Mesenchymal stem cell (in vitro differentiated cells and primary cell): ENCODE measurements at regions not wholly inside any gene's neighbourhood (a gene's known extent, or its start where the extent isn't known, plus 50 kb on each side); places are given as distances from the start of the nearest gene placed in this dataset.
A peak's percentile ranks its signal among the peaks of the same experiment; 100 is the strongest.
"Not testable (repeated sequence)": the region's sequence is repeated elsewhere in the genome, so short reads cannot be mapped to it uniquely, and the experiment has no call there.

ENCODE experiments used
- DNase-seq: peaks from one replicate; pipeline ENCODE4 v3.0.0-alpha.2; 2013
- H2AFZ ChIP-seq: one replicate; pipeline ENCODE4 v1.6.1; 2013; ENCODE audit warnings: low read depth, mild to moderate bottlenecking, control low read depth, inconsistent platforms, low read length, moderate library complexity
- H2AK5ac ChIP-seq: 2 replicates; pipeline ENCODE4 v1.6.1; 2013; ENCODE audit warnings: low read length, moderate library complexity, mild to moderate bottlenecking, inconsistent platforms; ENCODE audit not compliant: severe bottlenecking
- H2BK120ac ChIP-seq: one replicate; pipeline ENCODE4 v1.6.1; 2013; ENCODE audit warnings: low read depth, mild to moderate bottlenecking, inconsistent platforms, low read length, moderate library complexity
- H2BK12ac ChIP-seq, 2 experiments: one replicate each; pipeline ENCODE4 v1.6.1; 2013; ENCODE audit warnings: inconsistent platforms in 2 of 2, low read length in 2 of 2, mild to moderate bottlenecking in 2 of 2, moderate library complexity in 2 of 2, control low read depth in 1 of 2
- H2BK15ac ChIP-seq: one replicate; pipeline ENCODE4 v1.6.1; 2013; ENCODE audit warnings: mild to moderate bottlenecking, low read depth, inconsistent platforms; ENCODE audit not compliant: poor library complexity, severe bottlenecking
- H2BK5ac ChIP-seq: 2 replicates; pipeline ENCODE4 v1.6.1; 2013; ENCODE audit warnings: low read depth, mild to moderate bottlenecking, low read length, control low read depth, inconsistent platforms; ENCODE audit not compliant: poor library complexity, severe bottlenecking
- H3K14ac ChIP-seq, 2 experiments: one replicate each; pipeline ENCODE4 v1.6.1; 2013; ENCODE audit warnings: inconsistent platforms in 2 of 2, low read length in 2 of 2, control low read depth in 1 of 2, mild to moderate bottlenecking in 1 of 2, moderate library complexity in 1 of 2
- H3K18ac ChIP-seq, 2 experiments: one replicate each; pipeline ENCODE4 v1.6.1; 2013; ENCODE audit warnings: inconsistent platforms in 2 of 2, low read length in 2 of 2, control low read depth in 1 of 2, low read depth in 1 of 2, mild to moderate bottlenecking in 1 of 2
- H3K23ac ChIP-seq, 2 experiments: one replicate each; pipeline ENCODE4 v1.6.1; 2013; ENCODE audit warnings: inconsistent platforms in 2 of 2, low read length in 2 of 2, mild to moderate bottlenecking in 2 of 2, moderate library complexity in 2 of 2, control low read depth in 1 of 2
- H3K27ac ChIP-seq: 2 replicates; pipeline ENCODE4 v1.5.1; 2013; ENCODE audit warnings: mild to moderate bottlenecking, moderate library complexity, low read length, control low read depth, inconsistent platforms; ENCODE audit not compliant: poor library complexity, severe bottlenecking
- H3K27me3 ChIP-seq, 2 experiments: 2 replicates each; pipeline versions ENCODE4 v1.6.1 to v1.7.0; 2013; ENCODE audit warnings: low read length in 2 of 2, mild to moderate bottlenecking in 2 of 2, moderate library complexity in 2 of 2, control low read depth in 1 of 2, inconsistent platforms in 1 of 2; ENCODE audit not compliant: control insufficient read depth in 1 of 2, insufficient read depth in 1 of 2
- H3K36me3 ChIP-seq, 2 experiments: 2 replicates each; pipeline versions ENCODE4 v1.6.1 to v1.7.0; 2013; ENCODE audit warnings: low read length in 2 of 2, control low read depth in 1 of 2, inconsistent platforms in 1 of 2, low read depth in 1 of 2, mild to moderate bottlenecking in 1 of 2; ENCODE audit not compliant: insufficient read depth in 2 of 2, control insufficient read depth in 1 of 2
- H3K4ac ChIP-seq, 2 experiments: one replicate each; pipeline ENCODE4 v1.6.1; 2013; ENCODE audit warnings: inconsistent platforms in 2 of 2, low read length in 2 of 2, mild to moderate bottlenecking in 2 of 2, moderate library complexity in 2 of 2, control low read depth in 1 of 2, low read depth in 1 of 2
- H3K4me1 ChIP-seq: 2 replicates; pipeline ENCODE4 v1.6.1; 2013; ENCODE audit warnings: low read depth, low read length, control low read depth; ENCODE audit not compliant: control insufficient read depth, insufficient read depth
- H3K4me2 ChIP-seq: 2 replicates; pipeline ENCODE4 v1.6.1; 2013; ENCODE audit warnings: low read length, mild to moderate bottlenecking, inconsistent platforms; ENCODE audit not compliant: poor library complexity, severe bottlenecking
- H3K4me3 ChIP-seq, 2 experiments: 2 replicates each; pipeline versions ENCODE4 v1.5.1 to v1.7.0; 2013; ENCODE audit warnings: low read length in 2 of 2, mild to moderate bottlenecking in 2 of 2, control low read depth in 1 of 2, low read depth in 1 of 2; ENCODE audit not compliant: insufficient read depth in 1 of 2
- H3K79me1 ChIP-seq: replicated peaks from 2 replicates; pipeline ENCODE4 v1.6.1; 2013; ENCODE audit warnings: mild to moderate bottlenecking, control low read depth, low read length, inconsistent platforms; ENCODE audit not compliant: poor library complexity, severe bottlenecking
- H3K9ac ChIP-seq: 2 replicates; pipeline ENCODE4 v1.7.0; 2013; ENCODE audit warnings: mild to moderate bottlenecking, low read length, moderate library complexity
- H3K9me3 ChIP-seq: 2 replicates; pipeline ENCODE4 v1.7.0; 2013; ENCODE audit warnings: mild to moderate bottlenecking, low read length; ENCODE audit not compliant: control insufficient read depth
- H4K8ac ChIP-seq: one replicate; pipeline ENCODE4 v1.6.1; 2013; ENCODE audit warnings: inconsistent platforms, mild to moderate bottlenecking, low read length, moderate library complexity
- H4K91ac ChIP-seq: one replicate; pipeline ENCODE4 v1.6.1; 2013; ENCODE audit warnings: mild to moderate bottlenecking, low read length, inconsistent platforms
- WGBS: methylation state at CpG from one replicate; pipeline ENCODE4 v1.1.7; 2013; ENCODE audit warnings: mixed read lengths; 5-methylcytosine and 5-hydroxymethylcytosine counted together

- Histone ChIP-seq H2BK15ac (no peak overlapping the region), H4K91ac (no peak overlapping the region), H3K18ac (no peak overlapping the region), H2BK5ac (no peak overlapping the region), H3K79me1 (no peaks in the 10 kb centered on the region), H2AFZ (no peak overlapping the region), H3K4me3 (no peak overlapping the region), H2AK5ac (no peak overlapping the region), H4K8ac (no peak overlapping the region), H3K4me1 (no peaks in the 10 kb centered on the region), H2BK120ac (no peak overlapping the region), H2BK12ac (no peak overlapping the region), H3K23ac (no peak overlapping the region), H3K4ac (no peak overlapping the region), H3K4me2 (no peak overlapping the region), H3K9ac (no peak overlapping the region), H3K27ac (no peak overlapping the region), H3K27me3 (no peaks in the 10 kb centered on the region), H3K14ac (no peak overlapping the region), H3K36me3 (no peaks in the 10 kb centered on the region), H3K9me3 (no peaks in the 10 kb centered on the region)
- WGBS, result no CpG with 5 or more reads among the region's 3 CpGs
- DNase-seq, result no peak
Measured at GRCh38 chr3:20645340-20645739, 459.3 kb upstream of the SGO1 start.

GRCh38 chr3:20637729-20638128, 451.7 kb upstream of the SGO1 start:
- Histone ChIP-seq H3K18ac (no peak overlapping the region), H3K4me2 (no peak overlapping the region), H4K91ac (no peak overlapping the region), H3K23ac (no peak overlapping the region), H2BK15ac (no peak overlapping the region), H3K4me3 (peak overlapping the region in 1 of 2 experiments; percentile 8), H4K8ac (no peak overlapping the region), H2BK5ac (no peak overlapping the region), H2BK12ac (no peak overlapping the region), H2BK120ac (no peak overlapping the region), H3K9ac (no peak overlapping the region), H3K27ac (no peak overlapping the region), H3K27me3 (no peaks in the 10 kb centered on the region), H3K9me3 (no peaks in the 10 kb centered on the region), H2AK5ac (no peak overlapping the region), H3K4ac (no peak overlapping the region), H2AFZ (no peak overlapping the region), H3K14ac (no peak overlapping the region), H3K36me3 (no peaks in the 10 kb centered on the region), H3K79me1 (no peaks in the 10 kb centered on the region), H3K4me1 (no peaks in the 10 kb centered on the region)
- DNase-seq, result peak; percentile 4

DNA sequence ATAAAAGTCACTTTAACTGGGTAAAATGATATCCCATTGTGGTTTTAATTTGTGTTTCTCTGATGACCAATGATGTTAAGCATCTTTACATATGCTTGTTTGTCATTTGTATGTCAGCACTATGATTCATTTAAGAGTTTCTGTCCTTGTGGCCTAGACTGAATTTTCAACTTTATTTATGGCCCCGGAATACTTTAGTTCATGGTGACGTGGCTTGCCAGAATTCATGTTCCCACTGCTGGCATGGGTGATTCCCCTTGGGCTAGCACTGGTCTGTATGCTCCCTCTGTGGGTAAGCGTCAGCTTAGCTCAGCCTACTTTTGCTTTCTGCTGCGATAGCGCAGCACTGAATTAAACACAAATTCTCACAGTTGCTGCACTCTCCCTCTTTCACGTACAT, 436.3 kb upstream of the SGO1 start:
- Histone ChIP-seq H2BK120ac (no peak overlapping the region), H3K4me1 (no peaks in the 10 kb centered on the region), H3K4me2 (no peak overlapping the region), H2AFZ (no peak overlapping the region), H3K9me3 (no peaks in the 10 kb centered on the region), H3K4me3 (no peak overlapping the region), H4K8ac (no peak overlapping the region), H2BK12ac (no peak overlapping the region), H2BK5ac (no peak overlapping the region), H3K27ac (no peak overlapping the region), H3K36me3 (no peaks in the 10 kb centered on the region), H3K23ac (no peak overlapping the region), H3K14ac (no peak overlapping the region), H3K9ac (no peak overlapping the region), H3K27me3 (no peaks in the 10 kb centered on the region), H3K79me1 (no peaks in the 10 kb centered on the region), H4K91ac (no peak overlapping the region), H3K18ac (no peak overlapping the region), H3K4ac (no peak overlapping the region), H2AK5ac (no peak overlapping the region), H2BK15ac (no peak overlapping the region)
- WGBS, result 66% methylated on average over 6 of the region's 6 CpGs
- DNase-seq, result peak; percentile 69

DNA sequence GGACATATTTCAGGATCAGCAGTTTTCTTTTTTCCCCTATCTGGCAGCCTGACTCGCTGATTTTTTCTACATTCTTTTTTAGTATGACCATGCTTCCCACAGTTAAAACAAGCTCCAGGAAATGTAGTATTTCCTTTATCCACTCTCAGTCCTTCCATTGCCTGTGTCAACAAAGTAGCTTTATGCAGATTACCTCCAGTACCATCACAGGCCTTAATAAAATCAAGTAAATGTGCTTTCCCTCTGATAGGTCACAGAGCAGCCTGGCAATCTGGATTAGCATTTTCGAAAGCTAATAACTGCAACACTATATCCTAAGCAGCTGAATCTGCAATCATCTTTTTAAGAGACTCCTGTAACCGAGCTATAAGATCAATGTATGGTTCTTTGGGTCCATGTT, 432.6 kb upstream of the SGO1 start:
- H3K23ac ChIP-seq, H2AK5ac ChIP-seq, H3K14ac ChIP-seq, H3K4me2 ChIP-seq, H2AFZ ChIP-seq, H3K9ac ChIP-seq, H3K18ac ChIP-seq, H2BK120ac ChIP-seq, H3K79me1 ChIP-seq, H3K36me3 ChIP-seq, H3K9me3 ChIP-seq, H3K27ac ChIP-seq, H4K91ac ChIP-seq, H2BK5ac ChIP-seq, DNase-seq, H3K4me3 ChIP-seq, H3K4me1 ChIP-seq, H2BK15ac ChIP-seq, H3K4ac ChIP-seq, H2BK12ac ChIP-seq, H4K8ac ChIP-seq, H3K27me3 ChIP-seq: not testable (repeated sequence)
- 62% methylated on average over 2 of the region's 3 CpGs for WGBS
